Suppressor macrophage (primary cell): ENCODE measurements at regions not wholly inside any gene's neighbourhood (a gene's known extent, or its start where the extent isn't known, plus 50 kb on each side); places are given as distances from the start of the nearest gene placed in this dataset.
A peak's percentile ranks its signal among the peaks of the same experiment; 100 is the strongest.
"Not testable (repeated sequence)": the region's sequence is repeated elsewhere in the genome, so short reads cannot be mapped to it uniquely, and the experiment has no call there.

ENCODE experiments used
- DNase-seq, 4 experiments: peaks; one replicate each; pipeline ENCODE4 v3.0.0-alpha.2; 2020 to 2022

DNA sequence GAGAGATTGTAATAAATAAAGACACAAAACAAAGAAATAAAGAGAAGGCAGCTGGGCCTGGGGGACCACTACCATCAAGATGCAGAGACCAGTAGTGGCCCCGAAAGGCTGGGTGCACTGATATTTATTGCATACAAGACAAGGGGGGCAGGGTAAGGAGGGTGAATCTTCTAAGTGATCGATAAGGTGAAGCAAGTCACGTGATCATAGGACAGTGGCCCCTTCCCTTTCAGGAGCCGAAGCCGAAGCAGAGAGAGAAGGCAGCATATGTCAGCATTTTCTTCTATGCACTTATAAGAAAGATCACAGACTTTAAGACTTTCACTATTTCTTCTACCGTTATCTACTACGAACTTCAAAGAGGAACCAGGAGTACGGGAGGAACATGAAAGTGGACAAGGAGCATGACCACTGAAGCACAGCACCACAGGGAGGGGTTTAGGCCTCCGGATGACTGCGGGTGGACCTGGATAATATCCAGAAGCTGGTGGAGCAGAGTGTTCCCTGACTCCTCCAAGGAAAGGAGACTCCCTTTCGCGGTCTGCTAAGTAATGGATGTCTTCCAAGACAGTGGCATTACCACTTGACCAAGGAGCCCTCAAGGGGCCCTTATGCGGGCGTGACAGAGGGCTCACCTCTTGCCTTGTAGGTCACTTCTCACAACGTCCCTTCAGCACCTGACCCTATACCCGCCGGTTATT is 126.4 kb downstream of the RBM46 start:
- DNase-seq = not testable (repeated sequence)

DNA sequence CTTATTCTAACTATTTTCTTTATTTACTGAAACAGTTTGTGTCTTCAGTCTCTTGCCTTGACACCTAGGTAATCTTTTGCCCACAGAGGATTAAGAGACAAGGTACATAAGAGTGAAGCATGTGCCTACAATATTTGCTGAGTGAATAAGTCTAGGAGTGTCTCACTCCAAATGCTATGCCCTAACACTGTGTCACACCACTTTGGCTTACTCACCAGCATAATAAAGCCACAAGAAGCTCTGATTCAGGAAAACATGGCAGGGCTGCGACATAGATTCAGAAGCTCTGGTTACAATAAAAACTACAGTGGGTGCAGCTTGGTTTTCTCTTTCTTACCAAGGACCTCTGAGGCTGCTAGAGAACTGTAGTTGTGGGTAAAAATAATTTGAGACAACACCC is 127.1 kb downstream of the RBM46 start:
- DNase-seq = no peak

DNA sequence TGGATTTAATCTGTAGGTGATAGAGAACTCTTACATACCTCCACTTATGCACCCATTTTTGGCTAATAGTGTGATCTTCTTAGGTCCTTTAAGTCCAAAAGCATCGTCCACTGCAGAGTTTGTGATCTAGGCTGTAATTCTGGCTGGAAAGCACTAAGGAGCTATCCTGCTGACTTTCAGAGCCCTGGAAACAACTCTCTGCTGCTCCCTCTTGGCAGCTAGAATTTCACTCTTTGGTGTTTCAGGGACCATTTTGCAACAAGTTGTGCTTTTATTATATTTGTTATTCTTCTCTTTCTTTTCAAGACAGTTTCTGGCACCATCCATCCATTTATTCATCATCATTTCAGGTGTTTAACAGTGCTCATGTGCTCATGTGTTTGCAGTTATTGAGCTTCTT is 130.0 kb downstream of the RBM46 start:
- DNase-seq = no peak

DNA sequence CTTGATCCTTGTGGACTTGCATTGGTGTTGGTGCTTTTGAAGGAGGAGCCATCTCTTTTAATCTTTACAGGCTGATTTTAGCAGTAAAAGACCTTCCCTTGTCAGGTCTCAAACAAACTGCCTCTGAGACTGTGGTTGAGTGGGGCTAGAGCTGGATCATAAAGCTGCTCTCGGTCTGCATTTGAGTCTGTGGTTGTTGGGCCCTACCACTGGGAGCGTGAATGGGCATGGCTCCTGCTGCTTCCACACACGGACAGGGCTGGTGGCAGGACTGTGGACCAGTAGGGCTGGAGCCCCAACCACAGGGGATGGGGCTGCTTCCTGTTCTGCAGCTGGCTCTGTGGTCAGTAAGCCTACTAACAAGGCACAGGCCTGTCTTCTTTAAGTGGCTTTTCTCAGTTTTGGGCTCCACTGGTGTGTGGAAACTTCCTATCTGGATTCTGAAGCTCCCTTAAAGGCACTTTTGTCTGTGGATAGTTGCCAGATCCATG is 130.6 kb downstream of the RBM46 start:
- no peak for DNase-seq

DNA sequence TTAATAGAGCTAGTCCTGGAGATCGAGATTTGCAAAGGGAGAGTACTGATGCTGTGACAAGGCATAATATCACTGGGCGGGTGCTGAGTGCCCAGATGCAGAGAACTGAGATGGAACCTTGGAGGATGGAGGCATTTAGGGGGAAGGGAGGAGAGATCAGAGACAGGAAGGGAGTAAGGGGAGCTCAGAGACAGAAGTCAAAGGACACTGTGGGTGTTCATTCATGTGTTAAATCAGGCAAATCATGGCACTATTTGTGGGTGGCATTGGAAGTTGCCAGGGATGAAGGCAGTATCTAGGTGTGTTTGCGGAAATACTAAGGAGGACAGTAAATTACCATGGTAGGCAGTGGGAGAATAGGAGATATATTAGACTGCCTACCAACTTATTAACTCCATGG is 135.0 kb downstream of the RBM46 start:
- DNase-seq = no peak

DNA sequence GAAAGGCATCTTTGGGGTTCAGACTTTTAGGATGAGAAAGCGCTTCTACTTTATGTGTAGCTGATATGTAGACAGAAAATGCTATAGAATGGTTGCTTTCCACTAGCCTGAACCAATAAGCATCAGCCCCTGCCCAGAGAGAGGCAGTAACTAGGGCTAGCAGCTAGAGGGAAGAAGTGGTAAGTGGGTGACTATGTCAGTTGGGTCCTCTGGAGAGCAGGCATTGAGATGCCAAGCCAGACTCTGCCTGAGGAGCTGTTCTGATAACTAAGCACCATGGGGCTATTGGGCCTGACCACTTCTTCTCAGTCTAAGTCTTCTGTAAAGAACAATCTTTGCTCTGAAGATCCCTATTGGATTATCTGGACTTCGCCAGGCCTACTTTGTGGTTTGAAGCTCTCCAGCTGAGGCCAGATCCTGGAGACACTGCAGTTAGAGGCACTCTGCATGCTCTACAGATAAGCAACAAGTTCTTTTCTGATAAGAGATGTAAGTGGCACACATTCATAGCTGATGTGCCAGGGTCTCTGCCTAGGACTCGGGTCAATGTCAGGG is 146.1 kb downstream of the RBM46 start:
- no peak for DNase-seq

DNA sequence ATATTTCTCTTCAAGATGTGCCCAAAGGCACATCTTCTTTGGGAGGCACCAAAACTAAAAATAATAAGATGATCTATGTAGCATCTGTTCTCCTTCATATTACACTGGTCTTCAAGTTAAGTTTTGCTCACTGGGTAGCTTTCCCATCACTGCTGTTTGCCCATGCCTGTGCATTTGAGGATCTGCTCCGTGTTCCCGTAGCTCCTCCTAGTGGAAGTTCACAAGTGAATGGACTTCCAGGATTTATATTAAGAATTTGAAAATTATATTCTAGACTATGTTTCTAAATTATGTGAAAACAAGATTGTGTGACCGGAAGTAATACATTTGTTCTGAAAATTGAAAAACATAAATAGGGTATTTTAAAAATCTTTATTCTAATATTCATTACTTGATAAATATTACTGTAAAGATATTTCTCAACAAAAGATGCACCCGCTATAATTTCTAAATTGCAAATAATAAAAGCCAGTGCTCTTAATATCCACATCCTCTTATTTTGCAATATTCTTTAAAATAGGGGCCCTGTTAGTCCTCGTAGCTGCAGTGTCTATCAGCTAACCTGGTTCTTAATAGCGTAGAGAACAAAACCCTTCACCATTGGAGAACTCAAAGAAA is 147.7 kb downstream of the RBM46 start:
- no peak for DNase-seq

DNA sequence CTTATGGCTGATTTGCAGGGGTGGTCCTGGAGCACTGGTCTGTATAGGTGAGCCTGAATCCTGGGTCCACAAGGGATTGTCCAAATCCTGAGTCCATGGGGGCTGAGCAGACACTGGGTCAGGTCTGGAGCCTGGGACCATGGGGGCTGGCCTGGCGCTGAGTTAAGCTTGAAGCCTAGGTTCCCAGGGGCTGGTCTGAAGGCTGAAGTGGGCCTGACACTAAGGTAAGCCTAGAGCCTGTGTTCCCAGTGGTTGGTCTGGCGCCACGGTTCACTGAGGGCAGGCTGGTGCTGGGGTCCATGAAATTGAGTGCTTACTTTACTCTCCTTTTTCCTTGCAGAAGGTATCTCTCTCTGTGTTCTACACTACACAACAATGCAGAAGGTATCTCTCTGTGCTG is 155.8 kb downstream of the RBM46 start:
- DNase-seq = no peak

DNA sequence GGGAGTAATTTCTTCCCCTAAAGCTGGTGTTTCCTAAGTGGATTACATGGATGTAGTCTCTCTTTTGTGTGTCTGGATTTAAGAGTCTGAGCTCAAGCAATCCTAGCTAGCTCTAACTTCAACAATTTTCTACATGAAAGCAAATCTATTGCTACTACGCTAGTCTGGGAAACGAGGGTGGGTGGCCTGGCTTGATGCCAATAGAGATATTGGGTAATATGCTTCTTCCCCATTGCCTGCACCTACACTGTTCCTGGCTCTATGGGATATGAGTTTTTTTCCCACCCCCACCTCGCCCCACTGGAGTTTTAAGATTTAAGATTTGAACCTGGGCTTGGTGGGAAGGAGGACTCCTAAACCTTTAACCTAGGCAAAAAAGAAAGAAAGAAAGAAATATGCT is 158.8 kb downstream of the RBM46 start:
- DNase-seq = peak in 3 of 4 experiments; percentile 3 to 10 (median 6)

DNA sequence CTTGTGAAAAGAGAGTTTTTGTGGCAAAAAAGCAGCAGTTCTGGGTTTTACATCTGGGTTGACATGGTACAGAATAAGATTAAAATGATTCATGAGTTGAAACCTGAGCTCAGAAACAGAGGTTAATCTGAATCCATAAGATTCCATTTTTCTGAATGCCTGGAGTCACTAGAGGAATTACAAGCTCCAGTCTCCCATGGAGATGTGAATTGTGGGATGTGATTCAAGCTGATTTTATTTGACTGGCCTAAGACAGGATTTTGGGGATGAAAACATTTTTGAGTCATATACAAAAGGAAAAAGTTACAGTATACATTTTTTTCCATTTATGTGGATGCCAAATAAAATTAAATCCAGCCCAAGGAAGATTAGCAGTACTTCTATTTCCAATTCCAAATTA is 161.1 kb downstream of the RBM46 start:
- no peak for DNase-seq

DNA sequence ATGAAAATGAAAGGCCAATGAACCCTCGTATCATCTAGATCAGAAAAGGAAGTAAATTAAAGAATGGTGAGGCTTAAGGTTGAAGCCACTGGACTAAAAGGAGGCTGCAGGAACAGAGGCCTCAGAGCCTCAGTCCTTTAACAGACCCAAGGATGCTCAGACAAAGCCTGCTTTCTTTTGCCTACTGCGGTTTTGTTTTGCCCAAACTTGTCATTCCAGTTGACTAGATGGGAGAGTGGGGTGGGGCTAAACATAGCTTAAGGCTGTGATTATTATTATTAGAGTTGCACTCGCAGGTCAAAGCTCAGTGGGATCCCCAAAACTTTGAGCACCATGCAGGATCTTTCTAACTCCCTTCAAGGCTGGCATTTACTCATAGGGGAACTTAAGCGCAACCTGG is 163.9 kb downstream of the RBM46 start:
- no peak for DNase-seq

DNA sequence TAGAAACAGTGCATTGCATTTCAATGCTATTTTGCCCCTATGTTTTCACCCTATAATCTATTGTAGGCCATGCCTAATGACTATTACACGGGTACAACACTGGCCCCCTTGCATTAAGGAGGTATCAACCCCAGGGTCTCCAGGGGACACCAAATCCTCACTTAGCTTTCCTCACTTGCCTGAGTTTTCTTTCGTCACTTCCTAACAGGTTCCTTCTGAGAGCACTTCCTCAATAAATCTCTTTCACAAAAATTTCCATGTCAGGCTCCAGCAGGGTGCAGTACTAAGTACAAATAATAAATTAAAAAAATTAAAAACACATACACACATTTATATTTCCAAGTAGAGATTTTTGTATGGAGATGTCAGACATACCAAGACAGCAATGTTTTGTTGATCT is 165.0 kb downstream of the RBM46 start:
- DNase-seq = no peak

DNA sequence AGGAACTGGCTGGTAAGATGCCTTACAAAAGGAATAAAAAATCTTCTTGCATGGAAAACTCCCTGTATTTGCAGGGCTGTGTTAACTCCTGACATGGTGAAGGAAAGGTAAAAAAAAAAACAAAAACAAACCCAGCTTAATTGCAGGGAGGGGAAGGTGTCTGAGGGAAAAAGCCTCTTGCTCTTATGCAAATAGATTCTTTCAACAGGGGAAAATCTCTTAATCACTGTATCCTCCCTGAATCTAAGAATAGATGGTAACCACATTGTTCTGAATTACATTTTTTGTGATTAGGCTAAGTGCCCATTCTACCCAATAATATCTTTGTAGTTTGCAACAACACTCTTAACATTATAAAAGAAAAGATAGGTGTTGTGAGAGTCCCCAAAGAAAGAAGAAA is 172.6 kb downstream of the RBM46 start:
- DNase-seq = no peak

DNA sequence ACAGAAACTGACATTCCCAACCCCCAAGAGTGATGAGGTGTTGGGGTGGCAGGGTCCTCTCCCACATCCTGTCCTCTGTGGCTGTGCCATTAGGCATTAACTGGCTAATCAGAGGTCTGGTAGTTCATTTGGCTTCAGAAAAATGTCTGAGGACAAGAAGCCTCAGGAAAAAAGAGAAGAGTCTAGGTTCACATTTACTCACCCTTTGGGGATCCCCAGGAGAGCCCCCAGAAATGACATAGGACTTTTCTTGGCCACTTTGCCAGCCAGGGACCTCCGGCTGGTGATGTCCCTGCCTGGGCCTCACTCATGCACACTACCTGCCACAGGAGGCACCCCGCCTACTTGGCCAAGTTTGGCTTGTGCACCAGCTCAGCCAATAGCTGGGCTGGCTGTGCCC is 173.0 kb downstream of the RBM46 start:
- no peak for DNase-seq

DNA sequence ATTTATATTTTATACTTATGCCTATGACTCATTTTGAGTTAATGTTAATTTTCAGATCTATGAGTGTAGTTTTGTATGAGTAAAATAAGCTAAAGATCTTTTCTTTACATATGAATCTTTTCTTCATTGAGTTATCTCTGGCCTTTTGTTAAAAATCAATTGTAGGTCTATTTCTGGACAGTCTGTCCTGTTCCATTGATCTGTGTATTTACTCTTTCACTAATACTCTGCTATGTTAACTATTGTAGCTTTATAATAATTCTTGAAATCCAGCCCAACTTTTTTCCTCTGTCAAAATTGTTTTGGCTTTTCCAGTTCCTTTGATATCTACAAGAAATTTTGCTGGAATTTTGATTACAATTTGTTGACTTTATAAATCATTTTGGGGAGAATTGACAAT is 177.0 kb downstream of the RBM46 start:
- DNase-seq = no peak

DNA sequence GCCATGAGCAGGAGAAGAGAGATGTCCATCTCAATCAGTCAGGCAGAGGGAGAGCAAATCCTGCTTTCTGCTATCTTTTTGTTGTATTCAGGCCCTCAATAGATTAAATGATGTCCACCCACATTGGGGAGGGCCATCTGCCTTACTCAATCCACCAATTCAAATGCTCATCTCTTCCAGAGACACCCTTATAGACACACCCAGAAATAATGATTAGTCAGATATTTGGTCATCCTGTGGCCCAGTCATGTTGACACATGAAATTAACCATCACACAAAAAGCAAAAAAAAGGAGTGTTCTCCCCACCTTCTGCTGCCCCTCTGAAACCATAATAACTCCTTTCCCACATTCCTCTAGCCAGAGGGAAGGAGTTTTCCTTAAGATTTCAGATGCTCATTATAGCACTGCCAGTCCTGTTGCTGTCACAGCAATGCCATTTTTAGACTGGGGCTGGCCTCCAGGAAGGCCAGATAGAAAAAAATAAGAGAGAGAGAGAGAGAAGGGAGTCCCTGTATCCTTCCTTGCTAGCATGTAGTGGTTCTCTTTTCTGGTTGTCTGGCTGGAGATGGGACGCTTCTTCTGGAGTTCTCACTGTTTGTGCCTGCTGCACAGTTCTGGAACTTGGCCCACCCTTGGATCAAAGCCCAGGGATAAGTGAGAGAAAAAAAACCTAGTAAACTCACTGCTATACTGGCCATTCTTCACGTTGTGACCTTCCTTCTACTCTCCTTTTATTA is 177.7 kb downstream of the RBM46 start:
- no peak for DNase-seq

DNA sequence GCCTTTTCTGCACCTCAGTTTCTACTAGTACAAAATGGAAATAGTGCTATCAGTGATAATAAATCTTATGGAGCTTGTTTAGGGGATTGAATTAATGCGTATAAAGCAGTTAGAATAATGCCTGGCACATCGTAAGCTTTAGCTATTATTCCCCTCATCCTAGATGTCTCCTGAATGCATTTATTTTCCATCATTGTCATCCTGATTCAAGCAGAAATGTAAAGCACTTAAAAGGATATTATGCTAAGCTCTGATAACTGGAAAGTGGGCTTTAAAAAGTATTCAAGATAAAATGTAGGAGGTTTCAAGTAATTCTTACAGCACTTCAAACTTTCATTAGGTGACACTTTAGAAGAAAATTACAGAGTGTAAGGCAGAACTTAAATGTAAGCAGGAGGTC is 178.7 kb downstream of the RBM46 start:
- DNase-seq = no peak

DNA sequence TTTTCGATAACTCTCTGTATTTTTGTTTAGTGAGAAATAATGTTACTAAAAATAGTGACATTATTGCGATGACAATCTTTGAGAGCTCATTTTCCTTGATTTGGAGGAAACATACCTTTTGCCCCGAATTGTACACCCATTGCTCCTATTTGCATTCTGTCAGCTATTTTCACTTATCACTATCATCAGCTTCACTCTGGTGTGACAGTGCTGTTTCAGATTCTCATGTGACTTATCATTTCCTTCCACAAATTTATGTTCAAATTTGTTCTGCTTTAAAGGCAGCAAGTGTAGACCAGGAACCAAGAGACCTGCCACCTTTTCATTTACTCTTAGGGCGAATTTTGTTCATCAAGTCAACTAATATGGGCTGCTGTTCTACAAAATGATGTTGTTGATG is 179.4 kb downstream of the RBM46 start:
- DNase-seq = no peak

DNA sequence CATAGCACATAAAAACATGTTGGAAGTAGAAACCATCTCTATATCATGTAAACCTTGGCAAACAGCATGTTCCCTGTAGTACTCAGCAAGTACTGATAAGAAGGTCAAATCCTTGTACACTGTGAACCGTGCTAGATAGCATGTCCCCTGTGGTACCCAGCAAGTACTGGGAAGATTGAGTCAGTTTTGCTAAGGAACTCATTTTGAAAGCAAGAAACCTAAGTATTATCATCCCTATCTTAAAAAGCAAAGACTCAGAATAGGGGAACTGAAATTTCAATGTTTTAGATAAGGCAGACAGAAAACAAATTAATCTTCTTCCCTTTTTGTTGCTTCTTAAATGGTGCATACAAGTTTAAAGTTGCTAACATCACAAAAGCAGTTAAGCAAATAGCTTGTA is 180.2 kb downstream of the RBM46 start:
- no peak for DNase-seq

DNA sequence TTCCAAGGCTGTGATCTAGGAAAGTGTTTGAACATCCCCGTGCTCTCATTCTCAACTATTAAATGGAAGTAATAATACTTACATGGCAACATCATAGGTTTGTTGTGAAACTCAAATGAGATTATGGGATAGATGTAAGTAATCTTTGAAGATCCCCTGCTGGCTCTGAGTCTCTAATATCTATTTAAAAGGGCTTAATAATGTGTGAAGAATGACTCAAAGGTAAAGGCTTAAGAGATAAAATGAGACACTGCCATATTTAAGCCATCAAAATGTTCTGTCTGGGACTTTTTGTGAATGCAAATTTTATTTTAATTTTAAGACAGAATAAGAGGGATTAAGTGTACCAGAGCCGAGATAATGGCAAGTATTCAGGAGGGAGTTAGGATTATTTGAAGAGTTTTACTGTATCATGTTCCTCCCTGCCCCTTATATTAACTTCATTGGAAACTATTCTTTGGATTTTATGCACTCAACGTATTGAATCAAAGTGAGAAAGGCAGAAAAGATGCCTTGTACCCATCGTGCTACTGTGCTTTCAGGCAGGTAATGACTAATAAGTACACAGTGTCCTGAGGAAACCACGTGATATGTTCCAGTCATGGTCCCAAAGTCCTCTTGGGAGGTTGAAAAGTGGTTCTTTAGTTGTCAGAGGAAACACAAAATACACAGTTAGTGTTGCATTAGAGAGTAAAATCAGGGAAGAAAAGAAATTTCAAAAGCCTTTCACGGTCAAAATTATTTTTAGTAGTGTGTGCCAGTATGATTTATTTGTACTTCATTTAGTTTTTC is 192.4 kb downstream of the RBM46 start:
- DNase-seq = no peak

DNA sequence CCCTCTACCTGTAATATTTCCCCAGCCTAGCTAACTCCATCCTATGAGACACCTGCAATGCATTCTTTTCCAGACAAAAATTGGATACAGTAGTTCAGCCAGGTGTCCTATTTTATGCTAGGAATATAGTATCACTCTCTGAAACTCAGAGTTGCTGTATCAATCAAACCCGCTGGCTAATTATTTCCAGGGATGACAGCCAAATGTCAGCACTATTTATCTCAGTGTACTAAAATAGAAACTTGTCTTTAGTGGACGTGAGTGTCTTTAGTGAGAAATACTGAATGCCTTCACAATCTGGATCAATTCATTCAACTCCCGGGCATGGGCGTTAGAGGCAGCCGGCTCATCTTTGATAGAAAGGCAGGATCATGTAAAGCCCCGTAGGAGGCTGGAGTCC is 196.2 kb downstream of the RBM46 start:
- DNase-seq = no peak

DNA sequence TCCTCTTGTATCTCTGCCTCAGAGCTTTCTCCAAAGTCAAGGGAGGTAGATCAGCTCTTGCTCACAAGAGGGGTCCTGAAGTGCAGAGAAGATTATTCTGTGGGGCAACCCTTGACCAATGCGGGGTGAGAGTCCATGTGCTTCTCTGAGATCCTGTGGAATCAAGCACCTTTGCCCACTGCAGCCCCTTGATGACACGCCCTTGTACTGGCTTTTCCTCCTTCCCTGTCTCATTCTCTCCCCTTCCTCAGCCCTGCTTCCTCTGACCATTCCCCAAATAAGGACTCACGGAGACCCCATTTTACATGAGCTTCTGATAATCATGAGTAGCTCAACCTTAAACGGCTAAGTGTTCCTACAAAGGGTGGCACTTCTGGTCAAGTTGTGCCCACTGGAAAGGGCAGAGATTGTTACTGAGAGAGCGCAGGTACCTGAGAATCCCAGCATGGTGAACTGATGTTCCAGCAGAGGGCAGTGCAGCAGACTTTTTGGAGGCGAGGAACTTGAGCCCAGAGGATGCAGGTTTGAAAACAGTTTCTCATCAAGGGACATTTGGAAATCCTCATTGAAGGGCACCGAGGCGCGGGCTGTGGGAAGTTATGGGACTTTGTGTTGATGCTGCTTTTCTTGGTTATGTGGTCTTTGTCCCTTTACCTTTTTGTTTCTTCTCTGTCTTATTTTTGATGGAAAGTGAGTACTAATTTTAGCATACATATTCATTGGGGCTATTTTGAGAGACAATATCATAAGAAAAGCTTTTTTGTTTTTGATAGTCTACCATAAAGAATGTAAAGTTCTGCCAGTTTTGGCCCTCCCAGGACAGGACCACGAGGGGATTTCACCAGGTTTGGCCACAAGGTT is 201.3 kb downstream of the RBM46 start:
- DNase-seq = peak; percentile 29 to 54 (median 34)
